HuH-7.5 (cell line): ENCODE measurements at regions not wholly inside any gene's neighbourhood (a gene's known extent, or its start where the extent isn't known, plus 50 kb on each side); places are given as distances from the start of the nearest gene placed in this dataset.
"Not testable (repeated sequence)": the region's sequence is repeated elsewhere in the genome, so short reads cannot be mapped to it uniquely, and the experiment has no call there.

ENCODE experiments used
- DNase-seq: peaks from one replicate; pipeline ENCODE4 v3.0.0; 2011; ENCODE audit warnings: low spot score

DNA sequence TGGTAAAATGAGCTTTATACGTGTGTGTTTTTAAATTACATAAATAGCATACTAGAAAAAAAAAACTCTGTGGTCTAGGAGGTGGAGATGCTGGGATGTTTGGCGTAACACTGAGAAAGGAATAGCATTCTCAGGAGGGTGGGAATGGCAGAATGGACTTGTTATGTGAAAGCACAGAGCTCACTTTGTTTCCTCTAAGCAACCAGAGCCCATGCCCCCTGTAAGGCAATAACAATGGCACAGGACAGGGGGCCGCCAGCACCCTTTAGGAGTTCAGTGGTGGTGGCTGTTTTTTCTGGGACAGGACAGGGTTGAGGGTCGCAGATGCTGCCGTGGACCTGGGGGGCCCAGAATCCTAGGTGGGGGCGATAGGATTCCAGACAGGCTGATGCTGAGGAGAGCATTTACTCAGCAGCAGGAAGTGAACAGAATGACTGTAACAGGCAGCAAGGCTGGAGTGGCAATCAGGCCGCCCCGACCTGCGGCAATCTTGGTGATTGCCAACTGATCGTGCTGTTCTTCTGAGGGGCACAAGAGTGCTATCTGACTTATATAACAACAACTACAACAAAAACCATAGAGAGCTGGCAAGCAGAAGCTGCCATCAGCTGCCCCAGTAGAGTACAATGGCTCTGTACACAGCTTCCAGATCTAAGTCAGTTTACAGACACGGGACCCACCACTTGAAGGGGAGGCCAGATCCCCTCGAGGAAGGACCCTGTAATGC lies 160.4 kb downstream of the UACA start:
- DNase-seq = no peak

DNA sequence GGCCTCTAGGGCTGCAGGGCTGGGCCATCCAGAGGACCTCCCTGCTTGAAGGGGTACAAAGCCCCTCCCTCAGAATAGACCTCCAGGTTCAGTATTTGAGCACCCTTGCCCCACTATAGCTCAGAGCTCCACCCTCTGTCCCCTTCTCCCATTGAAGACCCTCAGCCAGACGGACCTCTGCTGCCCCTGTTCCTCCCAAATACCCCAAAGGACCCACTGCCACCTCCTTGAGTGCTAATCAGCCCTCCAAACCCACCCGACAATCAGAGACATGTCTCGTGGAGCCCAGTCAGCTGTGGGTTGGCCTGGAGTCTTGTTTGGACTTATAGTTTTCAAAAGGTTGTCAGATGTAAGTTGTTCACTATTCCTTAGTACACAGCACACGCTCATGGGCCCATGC lies 161.1 kb downstream of the UACA start:
- no peak for DNase-seq

DNA sequence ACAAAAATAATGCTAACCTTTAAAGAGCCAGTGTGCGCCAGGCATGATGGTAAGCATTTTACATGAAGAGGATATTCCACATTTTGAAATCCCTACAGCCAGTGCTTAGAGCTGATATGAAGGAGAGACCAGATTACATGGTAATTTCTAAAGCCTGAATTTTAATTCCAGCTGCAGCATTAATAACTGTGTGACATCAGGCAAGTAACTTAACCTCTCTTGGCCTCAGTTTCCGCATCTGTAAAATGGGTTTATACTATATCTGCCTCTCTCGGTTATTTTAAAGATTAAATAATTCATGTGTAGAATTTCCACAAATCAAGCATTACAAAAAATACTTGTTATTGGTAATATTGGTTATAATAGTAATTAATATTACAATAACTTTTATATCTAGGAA lies 165.4 kb downstream of the UACA start:
- DNase-seq = no peak

DNA sequence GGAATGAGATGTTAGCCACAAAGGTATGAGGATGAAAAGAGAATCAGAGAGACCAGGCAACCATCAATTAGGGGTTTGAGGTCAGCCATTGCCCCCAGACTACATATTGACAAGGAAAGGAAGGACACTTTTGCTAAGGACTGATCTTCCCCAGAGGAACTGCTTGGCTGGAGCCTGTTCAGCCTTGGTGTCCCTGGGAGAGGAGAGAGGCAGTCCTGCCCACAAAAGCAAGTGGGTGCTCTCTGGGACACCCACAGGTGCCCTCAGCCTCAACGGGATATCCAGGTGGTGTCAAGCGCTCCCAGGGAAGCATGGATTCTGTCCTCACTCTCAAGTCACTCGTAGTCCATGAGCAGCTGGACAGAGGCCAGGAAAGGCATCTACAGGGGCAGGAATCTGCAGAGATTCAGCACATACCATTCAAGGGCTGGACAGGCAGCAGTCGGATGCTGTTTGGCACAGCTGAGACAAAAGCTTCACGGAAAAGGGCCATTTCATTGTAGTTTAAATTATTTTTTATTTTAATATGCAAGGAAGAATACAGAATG lies 166.2 kb downstream of the UACA start:
- no peak for DNase-seq

DNA sequence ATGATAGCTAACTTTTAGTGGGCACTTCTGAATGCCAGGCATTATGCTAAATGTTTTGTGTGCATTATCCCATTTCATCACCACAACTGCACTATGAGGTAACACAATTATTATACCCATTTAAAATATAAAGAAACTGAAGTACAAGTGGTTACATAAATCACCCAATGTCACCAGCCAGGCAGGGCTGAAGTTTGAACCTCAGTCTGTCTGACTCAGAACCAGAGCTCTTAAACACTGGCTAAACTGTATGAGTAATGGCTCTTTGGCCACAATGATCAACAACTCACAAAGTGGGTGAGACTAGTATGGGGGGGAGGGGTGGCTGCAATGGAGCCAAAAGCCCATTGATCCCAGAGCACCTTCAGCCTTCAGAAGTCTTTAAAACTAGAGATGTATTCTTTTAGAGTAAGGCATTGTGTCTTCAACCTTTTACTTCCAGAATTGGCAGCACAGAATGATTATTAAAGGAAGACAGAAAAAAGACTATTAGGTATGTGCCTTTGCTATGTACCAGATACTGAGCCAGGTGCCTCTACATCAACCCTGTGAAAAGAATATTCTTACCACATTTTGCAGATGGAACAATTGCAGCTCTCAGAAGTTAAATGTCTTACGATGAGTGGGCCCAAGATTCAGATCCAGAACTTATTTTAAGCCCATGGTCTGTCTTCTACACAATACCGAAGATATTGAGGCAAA lies 166.9 kb downstream of the UACA start:
- no peak for DNase-seq

DNA sequence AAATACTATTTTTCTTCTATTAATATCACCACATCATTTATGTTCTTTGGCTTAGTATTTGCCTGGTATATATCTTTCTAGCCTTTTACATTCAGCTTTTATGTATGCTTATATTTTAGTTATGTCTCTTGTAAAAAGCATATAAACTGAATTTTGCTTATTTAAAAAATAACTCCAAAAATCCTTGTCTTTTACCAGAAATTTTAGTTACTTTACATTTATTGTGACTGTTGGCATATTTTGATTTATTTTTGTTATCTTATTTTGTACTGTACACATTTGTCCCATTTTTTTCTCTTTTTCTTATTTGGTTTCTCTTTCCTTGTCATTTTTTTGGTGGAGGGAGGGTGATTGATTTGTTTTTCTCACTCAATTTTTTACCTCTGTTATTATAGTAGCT lies 169.6 kb downstream of the UACA start:
- DNase-seq = no peak

DNA sequence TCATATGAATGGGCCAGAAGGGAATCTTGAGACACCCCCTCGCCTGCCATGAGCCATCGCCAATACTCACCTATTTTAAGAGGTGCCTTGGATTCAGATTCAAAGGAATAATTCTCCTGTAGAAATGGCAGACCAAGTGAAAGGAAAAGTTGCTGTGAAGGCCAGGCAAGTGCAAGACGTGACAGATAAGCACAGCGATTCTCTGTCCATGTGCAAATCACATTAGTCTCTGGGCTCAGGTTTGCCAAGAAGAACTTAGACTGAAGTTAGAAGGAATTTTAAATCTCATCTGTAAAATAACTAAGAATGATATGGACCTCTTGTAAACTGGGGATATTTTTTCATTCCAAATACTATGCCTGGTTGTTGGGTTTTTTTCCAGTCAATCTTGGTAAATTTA lies 173.6 kb downstream of the UACA start:
- no peak for DNase-seq

DNA sequence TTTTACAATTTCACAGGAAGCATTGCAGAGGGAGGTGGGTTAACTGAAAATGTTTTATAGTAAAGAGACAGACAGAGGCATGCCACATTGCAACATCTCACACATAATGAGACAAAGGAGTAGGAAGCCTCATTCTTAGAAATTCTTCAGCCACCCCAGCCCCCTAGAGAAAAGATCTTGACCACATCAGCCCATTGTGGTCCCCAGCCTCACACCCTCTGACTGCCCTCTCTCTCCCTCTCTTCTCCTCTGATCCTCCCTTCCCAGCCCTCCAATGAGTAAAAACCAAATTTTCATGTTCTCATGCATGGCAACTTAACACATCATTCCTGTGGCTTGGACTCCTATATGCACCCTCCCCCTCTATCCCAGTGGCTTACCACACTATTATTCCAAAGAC lies 174.1 kb downstream of the UACA start:
- no peak for DNase-seq

DNA sequence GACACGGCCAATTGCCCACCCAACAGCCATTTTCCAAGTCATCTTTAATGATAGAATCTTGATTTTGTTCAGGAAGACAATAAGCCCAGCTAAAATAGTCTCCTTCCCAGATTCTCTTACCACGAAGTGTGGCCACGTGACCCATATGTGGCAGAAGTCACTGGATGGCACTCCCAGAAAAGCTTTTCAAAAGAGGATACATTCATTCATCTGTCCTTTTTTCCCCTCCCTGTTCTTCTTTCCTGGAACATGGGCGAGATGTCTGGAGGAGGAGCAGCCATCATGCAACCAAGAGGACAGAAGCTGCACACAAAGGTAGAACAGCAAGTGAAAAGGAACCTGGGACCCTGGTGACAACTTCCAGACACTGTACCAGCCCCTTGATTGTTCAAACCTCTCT lies 174.7 kb downstream of the UACA start:
- DNase-seq = no peak

DNA sequence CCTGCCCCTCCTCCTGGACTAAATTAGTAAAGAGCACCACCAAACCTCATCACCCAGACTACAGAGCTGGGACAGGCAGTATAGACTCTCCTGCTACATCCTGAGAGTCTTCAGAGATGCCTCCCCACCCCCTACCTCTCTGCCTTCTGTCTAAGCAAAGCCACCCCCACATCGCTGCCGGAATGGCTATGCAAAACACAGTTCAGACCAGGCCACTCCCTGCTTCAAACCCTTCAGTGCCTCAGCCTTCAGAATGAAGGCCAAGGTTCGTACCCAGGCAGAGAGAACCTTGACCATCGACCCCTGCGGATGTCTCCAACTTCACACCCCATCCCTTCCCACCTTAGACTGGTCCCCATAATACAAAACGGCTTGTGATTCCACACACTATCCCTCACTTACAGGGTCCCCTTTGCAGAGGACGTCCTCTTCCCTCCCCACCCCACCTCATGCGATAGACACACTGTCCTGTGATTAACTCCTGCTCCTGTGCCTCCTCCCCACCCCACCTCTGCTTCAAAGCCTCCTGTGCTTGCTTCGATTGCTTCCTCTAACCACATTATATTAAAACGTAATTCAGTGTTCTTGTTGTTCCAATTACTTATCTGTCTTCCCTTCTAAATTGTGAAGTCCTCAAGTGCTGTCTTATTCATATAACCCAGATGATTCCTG lies 175.3 kb downstream of the UACA start:
- DNase-seq = no peak

DNA sequence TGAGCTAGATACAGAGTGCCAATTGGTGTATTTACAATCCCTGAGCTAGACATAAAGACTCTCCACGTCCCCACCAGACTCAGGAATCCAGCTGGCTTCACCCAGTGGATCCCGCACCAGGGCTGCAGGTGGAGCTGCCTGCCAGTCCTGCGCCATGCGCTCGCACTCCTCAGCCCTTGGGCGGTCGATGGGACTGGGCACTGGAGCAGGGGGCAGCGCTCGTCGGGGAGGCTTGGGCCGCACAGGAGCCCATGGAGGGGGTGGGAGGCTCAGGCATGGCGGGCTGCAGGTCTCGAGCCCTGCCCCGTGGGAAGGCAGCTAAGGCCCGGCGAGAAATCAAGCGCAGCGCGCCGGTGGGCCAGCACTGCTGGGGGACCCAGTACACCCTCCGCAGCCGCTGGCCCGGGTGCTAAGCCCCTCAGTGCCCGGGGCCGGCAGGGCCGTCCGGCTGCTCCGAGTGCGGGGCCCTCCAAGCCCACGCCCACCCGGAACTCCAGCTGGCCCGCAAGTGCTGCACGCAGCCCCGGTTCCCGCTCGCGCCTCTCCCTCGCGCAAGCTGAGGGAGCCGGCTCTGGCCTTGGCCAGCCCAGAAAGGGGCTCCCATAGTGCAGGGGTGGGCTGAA lies 176.2 kb downstream of the UACA start:
- DNase-seq = not testable (repeated sequence)

DNA sequence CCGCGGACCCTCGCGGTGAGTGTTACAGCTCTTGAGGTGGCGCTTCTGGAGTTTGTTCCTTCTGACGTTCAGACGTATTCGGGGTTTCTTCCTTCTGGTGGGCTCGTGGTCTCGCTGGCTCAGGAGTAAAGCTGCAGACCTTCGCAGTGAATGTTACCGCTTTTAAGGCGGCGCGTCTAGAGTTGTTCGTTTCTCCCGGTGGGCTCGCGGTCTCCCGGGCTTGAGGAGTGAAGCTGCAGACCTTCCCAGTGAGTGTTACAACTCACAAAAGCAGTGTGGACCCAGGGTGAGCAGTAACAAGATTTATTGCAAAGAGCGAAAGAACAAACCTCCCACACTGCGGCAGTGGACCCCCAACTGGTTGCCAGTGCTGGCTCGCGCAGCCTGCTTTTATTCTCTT lies 177.1 kb downstream of the UACA start:
- DNase-seq = no peak

DNA sequence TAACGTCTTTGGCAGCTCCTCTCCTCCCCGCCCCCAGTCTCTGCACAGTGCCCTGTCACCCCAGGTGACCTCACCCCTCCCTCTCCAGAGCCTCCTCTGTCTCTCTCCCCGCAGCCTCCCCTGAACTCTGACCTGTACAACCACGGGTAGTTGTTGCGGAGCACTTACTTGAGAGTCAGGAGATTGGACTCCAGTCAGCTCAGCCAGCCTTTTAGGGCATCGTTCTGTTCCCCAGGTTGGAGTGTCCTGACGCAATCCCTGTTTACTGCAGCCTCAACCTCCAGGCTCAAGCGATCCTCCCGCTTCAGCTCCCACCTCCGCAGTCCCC lies 177.7 kb downstream of the UACA start:
- peak; percentile 79 for DNase-seq

DNA sequence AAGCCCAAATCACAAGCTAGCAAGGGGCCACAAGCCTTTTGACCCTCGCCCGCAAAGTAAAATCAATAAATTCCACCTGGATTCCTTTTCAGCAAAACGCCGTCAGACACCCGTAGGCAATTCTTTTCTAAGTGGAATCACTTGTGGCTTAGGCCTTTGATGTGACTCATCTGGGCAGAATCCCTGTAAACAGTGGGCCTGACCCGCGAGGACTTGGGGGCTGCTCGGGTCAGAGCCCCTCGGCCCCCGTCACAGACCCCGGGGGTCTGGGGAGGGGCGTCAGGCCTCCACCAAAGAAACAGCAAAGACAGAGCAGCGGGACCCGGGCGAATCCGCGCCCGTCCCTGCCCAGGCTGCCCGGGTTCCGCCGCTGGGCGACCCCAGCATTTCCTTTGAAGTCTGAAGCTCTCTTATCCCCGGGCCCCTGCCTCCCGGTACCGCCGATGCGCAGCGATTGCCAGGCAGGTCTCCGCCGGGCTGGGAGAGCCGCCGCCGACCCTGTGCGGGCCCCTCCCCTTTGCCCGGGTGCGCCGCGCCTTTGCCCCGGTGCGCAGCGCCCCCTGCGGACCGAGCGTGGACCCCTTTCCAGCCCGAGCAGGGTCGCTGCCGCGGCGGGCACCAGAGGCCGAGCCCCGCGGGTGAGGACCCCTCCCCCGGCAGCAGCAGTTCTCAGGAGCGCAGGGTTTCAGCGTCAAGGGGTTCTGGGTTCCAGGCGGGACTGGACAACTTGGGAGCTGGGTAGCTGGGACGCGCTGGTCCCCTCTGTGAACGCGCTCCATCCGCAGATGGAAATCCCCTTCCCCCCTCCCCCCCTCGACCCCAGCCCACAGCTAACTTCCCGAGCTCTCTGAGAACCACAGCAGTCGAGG lies 178.3 kb downstream of the UACA start:
- peak; percentile 82 for DNase-seq

DNA sequence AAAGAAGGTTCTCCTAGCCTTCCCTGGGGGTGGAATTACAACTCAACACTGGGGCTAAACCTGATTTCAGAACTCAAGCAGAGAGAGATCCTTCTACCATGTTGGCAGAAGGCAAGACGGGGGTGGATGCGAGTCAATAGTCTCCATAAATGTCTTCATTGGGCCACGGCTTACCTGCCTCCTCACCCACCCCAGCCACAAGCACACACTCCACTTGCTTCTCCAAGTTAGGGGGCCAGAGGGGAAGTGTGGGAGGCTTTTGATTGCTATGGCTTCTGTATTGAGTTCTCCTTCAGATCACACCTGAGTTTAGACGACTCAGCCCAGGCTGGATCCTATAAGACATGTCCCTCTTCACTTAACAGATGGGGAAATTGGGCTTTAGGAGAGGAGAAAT lies 178.9 kb downstream of the UACA start:
- no peak for DNase-seq

DNA sequence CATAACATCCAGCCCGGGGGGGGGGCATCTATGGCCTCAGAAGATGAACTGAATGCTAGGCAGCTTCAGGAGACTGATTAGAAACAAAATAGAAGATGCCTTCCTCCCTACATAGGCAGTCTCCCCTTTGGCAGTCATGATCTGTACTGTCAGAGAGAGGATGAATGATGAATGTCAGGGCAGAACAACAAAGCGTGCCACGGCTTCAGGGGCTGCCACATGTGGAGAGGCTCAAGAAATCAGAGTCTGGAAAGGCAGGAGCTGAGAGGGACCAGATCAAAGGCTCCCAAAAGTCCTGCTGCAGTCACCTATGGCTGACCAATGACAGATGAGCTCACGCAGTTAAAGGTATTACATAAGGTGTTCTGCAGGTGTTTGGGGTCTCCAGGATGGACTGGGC lies 180.4 kb downstream of the UACA start:
- no peak for DNase-seq

DNA sequence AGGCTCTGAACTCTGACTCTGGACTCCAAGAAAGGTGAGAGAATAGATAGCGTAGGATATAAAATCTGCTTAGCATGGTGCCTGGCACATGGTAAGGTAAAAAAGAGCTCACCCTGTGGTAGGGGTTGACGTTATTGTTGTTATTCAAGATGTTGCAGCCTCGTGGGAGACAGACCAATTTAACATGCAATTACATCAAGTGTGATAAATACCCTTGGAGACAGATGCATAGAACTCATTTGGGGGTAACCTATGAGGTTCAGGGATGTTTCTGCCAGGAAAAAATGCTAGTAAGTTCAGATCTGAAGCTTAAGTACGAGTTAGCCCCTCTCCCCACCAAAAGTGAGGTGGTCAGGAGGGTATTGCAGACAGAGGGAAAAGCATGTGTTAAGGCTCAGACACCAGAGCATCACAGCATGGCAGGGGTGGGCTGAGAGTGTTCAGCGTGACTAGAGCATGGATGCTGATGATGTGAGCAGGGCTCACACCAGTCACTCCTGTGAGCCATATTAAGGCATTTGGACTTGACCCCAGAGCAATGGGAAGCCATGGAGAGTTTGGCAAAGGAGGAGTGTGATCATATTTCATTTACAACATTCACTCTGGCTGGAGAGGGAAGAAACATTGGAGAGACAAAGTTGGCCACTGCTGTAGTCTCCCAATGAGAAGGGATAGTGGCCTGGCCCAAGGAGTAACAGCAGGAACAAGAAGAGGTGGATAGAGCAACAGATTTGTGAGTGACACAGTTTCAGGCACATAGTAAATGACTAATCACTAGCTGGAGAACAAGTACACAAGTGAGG lies 181.0 kb downstream of the UACA start:
- DNase-seq = no peak

DNA sequence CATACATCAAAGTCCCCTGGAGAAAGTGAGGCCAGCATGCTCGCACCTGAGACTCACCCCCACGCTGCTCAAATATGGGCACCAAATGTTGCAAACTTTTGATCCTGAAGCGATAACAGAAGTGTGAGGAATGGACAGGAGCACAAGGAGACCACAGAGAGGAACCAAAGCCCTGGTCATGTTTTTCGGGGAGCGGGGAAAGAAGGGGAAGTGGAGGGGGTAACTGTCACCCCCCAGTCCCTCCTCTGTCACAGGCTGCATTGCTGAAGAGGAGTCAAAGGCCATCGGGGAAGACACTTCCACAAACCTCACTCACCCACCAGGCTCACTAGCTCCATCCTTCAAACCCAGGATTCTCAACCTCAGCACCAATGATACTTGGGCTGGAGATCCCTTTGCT lies 182.4 kb downstream of the UACA start:
- DNase-seq = no peak

DNA sequence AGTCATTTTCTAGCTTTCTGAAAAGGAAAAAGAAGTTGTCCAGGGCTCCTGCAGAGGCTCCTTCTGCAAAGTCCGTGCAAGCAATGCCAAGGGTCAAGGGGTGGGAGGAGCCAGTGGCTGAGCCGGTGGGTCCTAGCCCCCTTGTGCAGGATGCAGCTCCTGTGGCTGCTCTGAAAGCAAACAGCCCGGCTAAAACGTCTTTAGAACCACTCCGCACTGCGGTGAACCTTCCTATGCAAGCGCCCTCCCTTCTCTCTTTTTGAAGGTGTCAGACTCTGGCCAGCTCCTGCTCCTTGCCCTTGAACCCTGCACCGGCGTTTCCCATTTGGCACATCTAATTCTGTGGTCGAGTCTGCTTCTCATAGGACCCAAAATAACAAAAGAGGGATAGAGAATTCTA lies 183.1 kb downstream of the UACA start:
- DNase-seq = no peak

DNA sequence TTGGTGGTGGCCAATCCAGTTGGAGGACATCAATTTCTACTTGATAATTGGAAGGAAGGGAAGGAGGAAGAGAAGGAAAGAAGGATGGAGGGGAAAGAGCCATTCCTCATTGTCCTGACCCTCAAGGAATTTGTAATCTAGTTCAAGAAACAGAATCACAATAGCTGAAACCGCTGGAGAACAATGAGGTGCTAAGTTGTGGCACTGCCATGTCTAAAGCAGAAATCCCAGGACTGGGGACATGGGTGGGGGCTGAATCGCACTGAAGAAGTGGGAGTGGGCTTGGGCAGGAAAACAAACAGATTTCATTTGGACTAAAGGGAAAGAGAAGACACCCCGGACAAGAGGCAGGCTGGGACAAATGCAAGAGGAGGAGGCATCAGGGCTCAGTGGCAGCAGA lies 183.6 kb downstream of the UACA start:
- no peak for DNase-seq

DNA sequence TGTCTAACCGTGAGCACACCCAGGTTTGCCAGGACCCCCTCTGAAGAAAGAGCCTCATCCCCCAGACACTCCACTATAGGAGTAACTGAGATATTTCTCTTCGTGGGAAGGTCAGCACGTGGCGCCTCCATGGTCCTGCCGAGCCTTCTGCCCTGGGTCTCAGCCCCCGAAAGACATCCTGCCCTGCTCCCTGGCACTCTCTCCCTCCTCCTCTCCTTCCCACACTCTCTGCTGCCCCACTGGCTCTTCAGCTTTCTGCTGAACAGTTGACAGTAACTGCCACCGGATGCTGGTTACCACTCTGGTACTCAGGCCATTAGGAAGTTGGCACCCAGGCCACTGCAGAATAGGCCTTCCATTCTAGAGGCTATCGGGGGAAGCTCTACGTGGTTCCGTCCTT lies 185.2 kb downstream of the UACA start:
- no peak for DNase-seq
